Astrocyte (in vitro differentiated cells and primary cell): ENCODE measurements at regions not wholly inside any gene's neighbourhood (a gene's known extent, or its start where the extent isn't known, plus 50 kb on each side); places are given as distances from the start of the nearest gene placed in this dataset.

Experiments
- CTCF ChIP-seq: IDR thresholded peaks from 2 replicates; pipeline ENCODE4 v1.5.1; 2011; ENCODE audit warnings: low read depth, mild to moderate bottlenecking, inconsistent platforms, low read length, moderate library complexity; ENCODE audit not compliant: insufficient read depth
- EZH2 ChIP-seq: IDR thresholded peaks from 2 replicates; pipeline ENCODE4 v1.6.1; 2012; ENCODE audit warnings: mild to moderate bottlenecking, low read length, inconsistent platforms; ENCODE audit not compliant: insufficient read depth

DNA sequence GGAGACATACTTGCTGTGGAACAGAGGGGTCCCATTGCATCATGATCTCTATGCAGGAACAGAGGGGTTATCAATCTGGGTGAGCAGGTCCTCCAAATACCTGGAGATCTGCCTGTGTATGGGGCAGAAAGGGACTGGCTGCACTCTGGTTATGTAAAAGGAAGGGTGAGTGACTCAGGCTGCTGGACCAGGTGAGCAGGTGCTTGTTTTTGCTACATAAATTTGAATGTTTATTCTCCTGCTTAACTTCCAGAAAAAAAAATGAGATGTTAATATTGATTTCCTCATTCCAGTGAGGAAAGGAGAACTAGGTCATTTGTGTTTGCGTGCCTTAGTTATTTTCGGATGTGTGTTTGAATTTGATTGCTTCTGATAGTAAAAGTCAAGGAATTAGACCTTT lies 225.8 kb upstream of the TRAM1L1 start:
- TF ChIP-seq EZH2 (no peak), CTCF (no peak)
